WTC11 (cell line): ENCODE measurements at regions not wholly inside any gene's neighbourhood (a gene's known extent, or its start where the extent isn't known, plus 50 kb on each side); places are given as distances from the start of the nearest gene placed in this dataset.

Experiments
- ATAC-seq: fragments of 200-7000 bp; cut with Tn5 transposase; 2 replicates; pipeline ENCODE4 v1.10.0; 2021; ENCODE audit warnings: mild to moderate bottlenecking, moderate library complexity
- CTCF ChIA-PET: fragments of 300-600 bp; sonication (Branson Sonifier 250); formaldehyde crosslinking; loops from one replicate; lab custom pipeline; 2021; ENCODE audit warnings: antibody characterized with exemption; lab: Charles Lee
- POLR2A ChIA-PET: fragments of 350-600 bp; sonication (Branson Sonifier 250); formaldehyde crosslinking; loops from one replicate; lab custom pipeline; 2021; ENCODE audit warnings: antibody characterized with exemption; lab: Charles Lee
- DNase-seq: peaks from one replicate; pipeline ENCODE4 v3.0.0; 2021; ENCODE audit warnings: low spot score
- H3K27ac Mint-ChIP-seq: 2 replicates; pipeline ENCODE4 v1.8.0; 2021; ENCODE audit warnings: mixed read lengths
- H3K27me3 Mint-ChIP-seq: 2 replicates; pipeline ENCODE4 v1.8.0; 2021; ENCODE audit warnings: low read depth, mild to moderate bottlenecking, moderate library complexity, mixed read lengths
- H3K36me3 Mint-ChIP-seq: 2 replicates; pipeline ENCODE4 v1.8.0; 2021; ENCODE audit warnings: mixed read lengths
- H3K4me1 Mint-ChIP-seq: 2 replicates; pipeline ENCODE4 v1.8.0; 2022; ENCODE audit warnings: mixed read lengths
- H3K4me3 Mint-ChIP-seq: 2 replicates; pipeline ENCODE4 v1.8.0; 2021; ENCODE audit warnings: mild to moderate bottlenecking, moderate library complexity, mixed read lengths
- H3K9me3 Mint-ChIP-seq: 2 replicates; pipeline ENCODE4 v1.8.0; 2021; ENCODE audit warnings: mixed read lengths
- CBFB ChIP-seq: sonication (generic); formaldehyde crosslinking; IDR thresholded peaks from 2 replicates; pipeline ENCODE4 v1.8.1; 2022; ENCODE audit warnings: mild to moderate bottlenecking, low read depth, missing genetic modification reagents
- E2F1 ChIP-seq: sonication (generic); formaldehyde crosslinking; IDR thresholded peaks from 2 replicates; pipeline ENCODE4 v1.8.0; 2022; ENCODE audit warnings: mild to moderate bottlenecking, missing genetic modification reagents
- ETV6 ChIP-seq: sonication (generic); formaldehyde crosslinking; IDR thresholded peaks from 2 replicates; pipeline ENCODE4 v1.8.1; 2022; ENCODE audit warnings: mild to moderate bottlenecking, missing genetic modification reagents
- FOXK1 ChIP-seq: sonication (generic); formaldehyde crosslinking; IDR thresholded peaks from 2 replicates; pipeline ENCODE4 v1.8.0; 2022; ENCODE audit warnings: mild to moderate bottlenecking, moderate library complexity, missing genetic modification reagents
- IRF2 ChIP-seq: sonication (generic); formaldehyde crosslinking; IDR thresholded peaks from 2 replicates; pipeline ENCODE4 v1.8.0; 2022; ENCODE audit warnings: low read depth, missing genetic modification reagents, borderline replicate concordance
- NFE2L1 ChIP-seq: sonication (generic); formaldehyde crosslinking; IDR thresholded peaks from 2 replicates; pipeline ENCODE4 v1.8.1; 2023; ENCODE audit warnings: missing genetic modification reagents
- NFYB ChIP-seq: sonication (generic); formaldehyde crosslinking; conservative IDR thresholded peaks from 2 replicates; pipeline ENCODE4 v1.8.0; 2022; ENCODE audit warnings: low read depth, missing genetic modification reagents
- SMAD3 ChIP-seq: sonication (generic); formaldehyde crosslinking; IDR thresholded peaks from 2 replicates; pipeline ENCODE4 v1.8.0; 2022; ENCODE audit warnings: missing genetic modification reagents, mild to moderate bottlenecking, borderline replicate concordance
- STAT6 ChIP-seq: sonication (generic); formaldehyde crosslinking; conservative IDR thresholded peaks from 2 replicates; pipeline ENCODE4 v1.8.1; 2023; ENCODE audit warnings: mild to moderate bottlenecking, low read depth, missing genetic modification reagents, moderate library complexity
- TP53 ChIP-seq: sonication (generic); formaldehyde crosslinking; IDR thresholded peaks from 2 replicates; pipeline ENCODE4 v1.8.1; 2023; ENCODE audit warnings: mild to moderate bottlenecking, missing genetic modification reagents
- ZNF138 ChIP-seq: sonication (generic); formaldehyde crosslinking; conservative IDR thresholded peaks from 2 replicates; pipeline ENCODE4 v1.8.1; 2022; ENCODE audit warnings: mild to moderate bottlenecking, moderate library complexity, missing genetic modification reagents
- ZNF281 ChIP-seq: sonication (generic); formaldehyde crosslinking; IDR thresholded peaks from 2 replicates; pipeline ENCODE4 v1.8.0; 2023; ENCODE audit warnings: mild to moderate bottlenecking, missing genetic modification reagents
- ZNF671 ChIP-seq: fragments of 250-450 bp; sonication (Bioruptor Pico); IDR thresholded peaks from 2 replicates; pipeline ENCODE4 v1.8.0; 2021; ENCODE audit warnings: mild to moderate bottlenecking
- TF ChIP-seq, protein P1 (sequence below): sonication (generic); formaldehyde crosslinking; IDR thresholded peaks from 2 replicates; pipeline ENCODE4 v1.8.1; 2022; ENCODE audit warnings: missing genetic modification reagents, borderline replicate concordance
- TF ChIP-seq, protein P2 (sequence below): sonication (generic); formaldehyde crosslinking; IDR thresholded peaks from 2 replicates; pipeline ENCODE4 v1.8.1; 2023; ENCODE audit warnings: mild to moderate bottlenecking, missing genetic modification reagents
- TF ChIP-seq, protein P3 (sequence below): fragments of 250-450 bp; sonication (Bioruptor Pico); IDR thresholded peaks from 2 replicates; pipeline ENCODE4 v1.9.0; 2021; ENCODE audit warnings: mild to moderate bottlenecking
- TF ChIP-seq, protein P4 (sequence below): sonication (generic); formaldehyde crosslinking; IDR thresholded peaks from 2 replicates; pipeline ENCODE4 v1.8.0; 2022; ENCODE audit warnings: mild to moderate bottlenecking, missing genetic modification reagents
- TF ChIP-seq, protein P5 (sequence below): fragments of 250-450 bp; sonication (Bioruptor Pico); conservative IDR thresholded peaks from 2 replicates; pipeline ENCODE4 v1.9.0; 2021; ENCODE audit warnings: mild to moderate bottlenecking

DNA sequence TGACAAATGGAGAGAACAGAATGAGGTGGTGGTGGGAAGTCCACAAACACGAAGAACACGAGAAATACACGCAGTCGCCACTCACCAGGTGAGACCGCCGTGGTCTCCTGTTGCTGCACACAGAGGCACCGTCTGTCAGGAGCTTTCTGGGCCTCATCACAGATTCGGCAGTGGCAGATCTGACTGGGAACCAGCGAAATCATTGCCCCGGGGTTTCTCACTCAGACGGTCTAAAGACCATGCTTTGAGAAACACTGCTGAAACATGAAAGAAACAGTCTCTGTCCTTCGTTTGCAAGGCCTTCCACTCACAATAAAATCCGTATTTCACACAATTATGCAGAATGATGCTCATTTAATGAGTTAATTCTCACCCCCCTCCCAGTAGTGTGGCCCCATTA lies 130.9 kb upstream of the AFDN start (continued):
- TF ChIP-seq ZNF281 = no peak
- TF ChIP-seq NFE2L1 = no peak
- TF ChIP-seq, protein P1, sequence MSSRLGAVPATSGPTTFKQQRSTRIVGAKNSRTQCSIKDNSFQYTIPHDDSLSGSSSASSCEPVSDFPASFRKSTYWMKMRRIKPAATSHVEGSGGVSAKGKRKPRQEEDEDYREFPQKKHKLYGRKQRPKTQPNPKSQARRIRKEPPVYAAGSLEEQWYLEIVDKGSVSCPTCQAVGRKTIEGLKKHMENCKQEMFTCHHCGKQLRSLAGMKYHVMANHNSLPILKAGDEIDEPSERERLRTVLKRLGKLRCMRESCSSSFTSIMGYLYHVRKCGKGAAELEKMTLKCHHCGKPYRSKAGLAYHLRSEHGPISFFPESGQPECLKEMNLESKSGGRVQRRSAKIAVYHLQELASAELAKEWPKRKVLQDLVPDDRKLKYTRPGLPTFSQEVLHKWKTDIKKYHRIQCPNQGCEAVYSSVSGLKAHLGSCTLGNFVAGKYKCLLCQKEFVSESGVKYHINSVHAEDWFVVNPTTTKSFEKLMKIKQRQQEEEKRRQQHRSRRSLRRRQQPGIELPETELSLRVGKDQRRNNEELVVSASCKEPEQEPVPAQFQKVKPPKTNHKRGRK = no peak
- TF ChIP-seq, protein P2, sequence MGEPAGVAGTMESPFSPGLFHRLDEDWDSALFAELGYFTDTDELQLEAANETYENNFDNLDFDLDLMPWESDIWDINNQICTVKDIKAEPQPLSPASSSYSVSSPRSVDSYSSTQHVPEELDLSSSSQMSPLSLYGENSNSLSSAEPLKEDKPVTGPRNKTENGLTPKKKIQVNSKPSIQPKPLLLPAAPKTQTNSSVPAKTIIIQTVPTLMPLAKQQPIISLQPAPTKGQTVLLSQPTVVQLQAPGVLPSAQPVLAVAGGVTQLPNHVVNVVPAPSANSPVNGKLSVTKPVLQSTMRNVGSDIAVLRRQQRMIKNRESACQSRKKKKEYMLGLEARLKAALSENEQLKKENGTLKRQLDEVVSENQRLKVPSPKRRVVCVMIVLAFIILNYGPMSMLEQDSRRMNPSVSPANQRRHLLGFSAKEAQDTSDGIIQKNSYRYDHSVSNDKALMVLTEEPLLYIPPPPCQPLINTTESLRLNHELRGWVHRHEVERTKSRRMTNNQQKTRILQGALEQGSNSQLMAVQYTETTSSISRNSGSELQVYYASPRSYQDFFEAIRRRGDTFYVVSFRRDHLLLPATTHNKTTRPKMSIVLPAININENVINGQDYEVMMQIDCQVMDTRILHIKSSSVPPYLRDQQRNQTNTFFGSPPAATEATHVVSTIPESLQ (CRISPR knock-in tag) = no peak

DNA sequence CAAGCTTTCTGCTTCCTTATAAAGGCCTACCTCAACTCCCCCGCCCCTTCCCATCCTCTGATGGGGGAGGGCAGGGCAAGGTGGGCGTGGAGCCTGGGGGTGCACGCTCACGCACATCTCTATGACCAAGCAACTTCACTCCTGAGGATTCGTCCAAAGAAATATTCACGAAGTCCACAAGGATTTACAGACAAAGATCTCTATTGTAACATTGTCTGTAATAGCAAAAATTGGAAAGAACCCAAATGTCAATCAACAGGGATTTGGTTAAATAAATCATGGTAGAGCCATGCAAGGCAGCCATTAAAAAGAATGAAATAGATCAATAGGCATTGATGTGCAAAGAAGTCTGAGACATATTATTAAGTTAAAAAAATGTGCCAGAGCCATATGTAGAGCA lies 130.4 kb upstream of the AFDN start:
- ChIA-PET CTCF (no interaction called here), POLR2A (no interaction called here)
- TF ChIP-seq SMAD3 (CRISPR knock-in tag) (no peak), NFYB (no peak)
- H3K27me3 Mint-ChIP-seq = 0 out of 2 replicates have a peak, but pooled peaks cover 2% of the 10 kb centered on the region
- H3K27ac Mint-ChIP-seq = no peak overlapping the region
- ATAC-seq (no peak), DNase-seq (no peak)
- H3K36me3 Mint-ChIP-seq = peaks cover 2% of the 10 kb centered on the region; the same call in 1 of the 2 replicates
- H3K9me3 Mint-ChIP-seq = peaks cover 13% of the 10 kb centered on the region
- peaks cover 33% of the 10 kb centered on the region for H3K4me1 Mint-ChIP-seq
- no peak overlapping the region for H3K4me3 Mint-ChIP-seq

- ChIA-PET POLR2A (no interaction called here), CTCF (interaction anchor here (0.6 kb wide), 1 partner anchor 253 kb away, joined by 3 read pairs; no protein-coding TSS in a partner anchor)
- TF ChIP-seq, protein P3, sequence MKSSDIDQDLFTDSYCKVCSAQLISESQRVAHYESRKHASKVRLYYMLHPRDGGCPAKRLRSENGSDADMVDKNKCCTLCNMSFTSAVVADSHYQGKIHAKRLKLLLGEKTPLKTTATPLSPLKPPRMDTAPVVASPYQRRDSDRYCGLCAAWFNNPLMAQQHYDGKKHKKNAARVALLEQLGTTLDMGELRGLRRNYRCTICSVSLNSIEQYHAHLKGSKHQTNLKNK (CRISPR knock-in tag) = no peak
- TF ChIP-seq, protein P4, sequence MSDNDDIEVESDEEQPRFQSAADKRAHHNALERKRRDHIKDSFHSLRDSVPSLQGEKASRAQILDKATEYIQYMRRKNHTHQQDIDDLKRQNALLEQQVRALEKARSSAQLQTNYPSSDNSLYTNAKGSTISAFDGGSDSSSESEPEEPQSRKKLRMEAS (CRISPR knock-in tag) = no peak
- TF ChIP-seq FOXK1 (CRISPR knock-in tag) (no peak), TP53 (no peak), ETV6 (no peak), IRF2 (no peak)
- H3K27me3 Mint-ChIP-seq = 0 out of 2 replicates have a peak, but pooled peaks cover 2% of the 10 kb centered on the region
- peaks cover 13% of the 10 kb centered on the region for H3K9me3 Mint-ChIP-seq
- peaks cover 23% of the 10 kb centered on the region for H3K4me1 Mint-ChIP-seq
- ATAC-seq (no peak), DNase-seq (no peak)
- H3K4me3 Mint-ChIP-seq = no peak overlapping the region
- no peak overlapping the region for H3K27ac Mint-ChIP-seq
- H3K36me3 Mint-ChIP-seq = peaks cover 2% of the 10 kb centered on the region; the same call in 1 of the 2 replicates
Measured at GRCh38 chr6:167697316-167697715, 129.4 kb upstream of the AFDN start.

DNA sequence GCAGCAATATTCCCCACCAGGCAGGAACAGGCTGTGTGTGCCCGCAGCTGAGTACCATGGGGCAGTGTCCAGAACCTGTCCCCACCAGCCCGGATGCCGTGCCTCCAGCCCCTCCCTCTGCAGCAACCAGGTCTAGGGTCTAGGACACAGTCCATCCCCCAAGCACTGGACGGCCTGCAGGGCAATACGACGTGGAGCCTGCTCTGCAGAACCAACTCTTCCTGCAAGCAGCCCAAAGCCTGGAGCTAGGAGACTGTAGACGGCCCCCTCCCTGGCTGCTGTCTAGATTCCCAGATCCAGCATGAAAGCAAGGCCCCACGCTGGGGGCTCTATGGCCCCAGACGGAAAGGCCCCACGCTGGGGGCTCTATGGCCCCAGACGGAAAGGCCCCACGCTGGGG lies 128.2 kb upstream of the AFDN start:
- Mint-ChIP-seq H3K4me1 (peaks cover 20% of the 10 kb centered on the region), H3K27ac (no peak overlapping the region), H3K9me3 (peaks cover 10% of the 10 kb centered on the region), H3K36me3 (peaks cover 2% of the 10 kb centered on the region; the same call in 1 of the 2 replicates), H3K4me3 (no peak overlapping the region), H3K27me3 (0 out of 2 replicates have a peak, but pooled peaks cover 2% of the 10 kb centered on the region)
- CTCF ChIA-PET = no interaction called here
- ATAC-seq (no peak), DNase-seq (no peak)
- POLR2A ChIA-PET = interaction anchor here (1.2 kb wide), 1 partner anchor 19 kb away, joined by 4 read pairs; no protein-coding TSS in a partner anchor
- TF ChIP-seq E2F1 (CRISPR knock-in tag) (no peak), STAT6 (CRISPR knock-in tag) (no peak), ZNF671 (CRISPR knock-in tag) (no peak), CBFB (CRISPR knock-in tag) (no peak), ZNF138 (no peak), IRF2 (no peak)
- TF ChIP-seq, protein P5, sequence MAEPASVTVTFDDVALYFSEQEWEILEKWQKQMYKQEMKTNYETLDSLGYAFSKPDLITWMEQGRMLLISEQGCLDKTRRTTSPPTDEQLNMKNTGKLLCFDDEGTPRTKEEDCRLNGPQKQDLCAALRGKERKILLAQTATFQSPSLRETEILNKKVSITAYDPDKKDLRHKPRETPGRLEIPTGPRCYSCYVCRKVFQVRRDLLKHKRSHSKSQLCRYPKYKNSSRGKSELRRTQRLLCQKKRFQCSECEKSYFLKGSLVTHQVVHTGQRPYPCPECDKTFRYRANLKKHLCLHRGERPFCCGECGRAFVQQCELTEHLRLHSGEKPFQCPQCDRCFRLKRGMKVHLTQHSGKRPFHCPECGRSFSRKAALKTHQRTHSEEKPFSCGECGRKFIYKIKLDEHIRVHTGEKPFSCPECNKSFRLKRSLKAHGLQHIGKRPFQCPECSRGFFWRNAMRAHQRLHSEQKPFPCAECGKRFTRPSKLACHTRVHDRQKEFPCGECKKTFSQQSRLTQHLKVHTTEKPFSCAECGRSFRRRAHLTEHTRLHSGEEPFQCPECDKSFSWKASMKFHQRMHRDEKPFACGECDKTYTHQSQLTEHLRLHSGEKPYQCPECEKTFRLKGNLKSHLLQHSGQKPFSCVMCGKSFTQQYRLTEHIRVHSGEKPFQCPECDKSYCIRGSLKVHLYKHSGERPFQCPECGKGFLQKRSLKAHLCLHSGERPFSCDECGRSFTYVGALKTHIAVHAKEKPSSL (CRISPR knock-in tag) = no peak
